ENCODE measurements at regions not wholly inside any gene's neighbourhood (a gene's known extent, or its start where the extent isn't known, plus 50 kb on each side); places are given as distances from the start of the nearest gene placed in this dataset.

DNA sequence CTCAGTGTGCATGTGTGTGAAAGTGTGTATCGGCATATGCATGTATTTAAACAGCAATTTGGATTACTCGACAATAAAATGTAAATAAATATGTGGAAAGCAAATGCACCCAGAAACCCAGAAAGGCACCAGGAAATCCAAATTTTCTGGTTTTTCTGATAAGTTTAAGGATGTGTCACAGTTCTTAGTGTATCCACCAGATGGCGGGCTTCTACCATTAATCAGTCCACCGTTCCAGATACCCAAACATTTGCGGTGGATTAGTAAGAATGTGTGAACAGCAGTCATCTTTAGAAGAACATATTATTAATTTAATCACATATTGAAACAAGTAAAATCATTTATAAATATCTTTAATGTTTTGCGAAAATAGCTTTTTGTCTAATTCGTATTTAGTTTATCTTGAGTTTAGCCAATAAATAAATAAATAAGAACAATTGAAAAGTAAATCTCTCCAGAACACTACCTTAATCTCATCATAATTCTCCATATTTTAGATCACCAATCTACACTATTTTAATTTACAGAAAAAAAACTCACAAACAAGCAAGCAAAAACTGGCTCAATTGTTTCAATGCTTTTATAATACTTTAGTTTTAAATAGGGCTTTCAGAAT, 298.9 kb downstream of the DSEL start:
- Histone ChIP-seq H3K36me3 (no peaks in the 10 kb centered on the region), H3K27ac (no peak overlapping the region), H3K9me3 (peaks cover 8% of the 10 kb centered on the region), H3K4me1 (no peaks in the 10 kb centered on the region), H3K4me2 (no peak overlapping the region), H3K9ac (no peak overlapping the region), H3K4me3 (no peak overlapping the region), H4K20me1 (no peaks in the 10 kb centered on the region), H3K27me3 (no peaks in the 10 kb centered on the region)
- no peak for TF ChIP-seq Cebpa-rat (IDR thresholded peaks at IDR 0.05)

- no peaks in the 10 kb centered on the region for H3K27me3 ChIP-seq
- no peak for TF ChIP-seq Cebpa-rat (IDR thresholded peaks at IDR 0.05)
- H3K9ac ChIP-seq, result no peak overlapping the region
- H3K9me3 ChIP-seq, result peaks cover 8% of the 10 kb centered on the region
- no peaks in the 10 kb centered on the region for H3K36me3 ChIP-seq
- H3K4me2 ChIP-seq, result no peak overlapping the region
- no peak overlapping the region for H3K27ac ChIP-seq
- H4K20me1 ChIP-seq, result no peaks in the 10 kb centered on the region
- no peak overlapping the region for H3K4me3 ChIP-seq
- no peaks in the 10 kb centered on the region for H3K4me1 ChIP-seq
These were observed 299.7 kb downstream of the DSEL start for GRCh38 chr18:67216846-67217245.

DNA sequence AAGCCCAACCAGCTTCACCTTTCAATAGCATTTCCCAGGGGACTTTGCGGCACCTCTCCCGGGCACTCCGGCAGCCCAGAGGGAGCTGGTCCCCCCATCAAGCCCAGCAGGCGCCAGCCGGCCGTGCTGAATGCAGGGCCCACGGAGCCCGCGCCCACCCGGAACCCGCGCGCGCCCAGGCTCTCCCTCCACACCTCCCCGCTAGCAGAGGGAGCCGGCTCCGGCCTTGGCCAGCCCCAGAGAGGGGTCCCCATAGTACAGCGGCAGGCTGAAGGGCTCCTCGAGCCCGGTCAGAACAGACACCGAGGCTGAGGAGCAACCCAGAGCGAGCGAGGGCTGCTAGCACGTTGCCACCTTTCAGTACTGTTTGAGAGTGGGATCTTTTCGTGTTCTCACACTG, 300.8 kb downstream of the DSEL start:
- Histone ChIP-seq H3K27me3 (no peaks in the 10 kb centered on the region), H4K20me1 (no peaks in the 10 kb centered on the region), H3K4me2 (no peak overlapping the region), H3K9ac (no peak overlapping the region), H3K27ac (no peak overlapping the region), H3K4me3 (no peak overlapping the region), H3K4me1 (no peaks in the 10 kb centered on the region), H3K9me3 (peaks cover 8% of the 10 kb centered on the region), H3K36me3 (no peaks in the 10 kb centered on the region)
- TF ChIP-seq Cebpa-rat (IDR thresholded peaks at IDR 0.05), result no peak

- H3K9me3 ChIP-seq, result peaks cover 8% of the 10 kb centered on the region
- no peaks in the 10 kb centered on the region for H3K36me3 ChIP-seq
- no peaks in the 10 kb centered on the region for H3K4me1 ChIP-seq
- no peak overlapping the region for H3K4me2 ChIP-seq
- no peak overlapping the region for H3K4me3 ChIP-seq
- H3K27ac ChIP-seq, result no peak overlapping the region
- no peaks in the 10 kb centered on the region for H4K20me1 ChIP-seq
- H3K9ac ChIP-seq, result no peak overlapping the region
- no peak for TF ChIP-seq Cebpa-rat (IDR thresholded peaks at IDR 0.05)
- H3K27me3 ChIP-seq, result no peaks in the 10 kb centered on the region
These were observed 304.9 kb downstream of the DSEL start for GRCh38 chr18:67211646-67212045.

- Histone ChIP-seq H3K4me2 (no peak overlapping the region), H3K27ac (no peak overlapping the region), H3K36me3 (no peaks in the 10 kb centered on the region), H3K9ac (no peak overlapping the region), H3K27me3 (no peaks in the 10 kb centered on the region), H3K4me3 (no peak overlapping the region), H4K20me1 (no peaks in the 10 kb centered on the region), H3K9me3 (no peaks in the 10 kb centered on the region), H3K4me1 (no peaks in the 10 kb centered on the region)
- TF ChIP-seq Cebpa-rat (IDR thresholded peaks at IDR 0.05), result no peak
These were observed 315.9 kb downstream of the DSEL start for GRCh38 chr18:67200665-67201064.

DNA sequence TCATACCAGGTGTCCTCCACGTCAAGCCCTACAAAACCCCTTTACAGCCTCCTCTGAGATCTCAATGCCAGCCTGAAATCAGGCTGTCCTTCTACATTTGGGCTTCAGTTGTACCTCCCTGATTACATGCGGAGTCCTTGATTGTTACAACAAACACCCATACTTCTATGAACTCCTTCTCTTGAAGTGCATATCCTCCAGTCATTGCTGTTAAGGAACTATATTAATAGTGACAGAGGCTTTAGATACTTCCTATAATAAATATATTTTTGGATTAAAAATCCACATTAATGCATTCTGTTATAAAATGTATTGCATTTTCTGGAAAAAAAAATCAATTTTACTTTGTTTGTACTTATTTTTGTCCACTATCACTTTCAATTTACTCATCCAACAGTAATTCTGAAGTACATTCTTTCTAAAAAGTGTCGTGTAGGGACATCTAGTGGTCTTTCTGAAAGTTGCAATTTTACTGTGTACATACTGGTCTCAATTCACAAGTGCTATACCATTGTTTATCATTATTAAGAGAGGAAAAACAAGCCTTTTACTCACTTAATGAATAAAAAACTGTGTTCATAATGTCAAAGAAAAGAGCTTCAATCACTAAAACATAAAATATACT, 316.4 kb downstream of the DSEL start:
- Histone ChIP-seq H3K36me3 (no peaks in the 10 kb centered on the region), H4K20me1 (no peaks in the 10 kb centered on the region), H3K4me1 (no peaks in the 10 kb centered on the region), H3K4me2 (no peak overlapping the region), H3K27ac (no peak overlapping the region), H3K4me3 (no peak overlapping the region), H3K9me3 (no peaks in the 10 kb centered on the region), H3K27me3 (no peaks in the 10 kb centered on the region), H3K9ac (no peak overlapping the region)
- TF ChIP-seq Cebpa-rat (IDR thresholded peaks at IDR 0.05), result no peak

DNA sequence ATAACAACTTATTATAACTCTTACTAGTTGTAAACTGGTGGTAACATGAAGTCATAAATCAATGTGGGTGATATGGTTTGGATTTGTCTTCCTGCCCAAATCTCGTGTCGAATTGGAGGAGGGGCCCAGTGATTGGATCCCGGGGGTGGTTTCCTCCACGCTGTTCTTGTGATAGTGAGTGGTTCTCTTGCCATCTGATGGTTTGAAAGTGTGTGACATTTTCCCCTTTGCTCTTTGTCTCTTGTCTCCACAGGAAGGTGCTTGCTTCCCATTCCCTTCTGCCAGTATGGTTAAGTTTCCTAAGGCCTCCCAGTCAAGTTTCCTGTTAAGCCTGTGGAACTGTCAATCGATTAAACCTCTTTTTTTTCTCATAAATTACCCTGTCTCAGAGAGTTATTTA, 321.6 kb downstream of the DSEL start:
- Histone ChIP-seq H3K27ac (no peak overlapping the region), H3K9me3 (no peaks in the 10 kb centered on the region), H3K9ac (no peak overlapping the region), H3K36me3 (no peaks in the 10 kb centered on the region), H3K4me3 (no peak overlapping the region), H3K4me1 (no peaks in the 10 kb centered on the region), H3K4me2 (no peak overlapping the region), H3K27me3 (no peaks in the 10 kb centered on the region), H4K20me1 (no peaks in the 10 kb centered on the region)
- TF ChIP-seq Cebpa-rat (IDR thresholded peaks at IDR 0.05), result no peak

GRCh38 chr18:67192535-67192934, 324.0 kb downstream of the DSEL start:
- Histone ChIP-seq H4K20me1 (no peaks in the 10 kb centered on the region), H3K27me3 (no peaks in the 10 kb centered on the region), H3K4me2 (no peak overlapping the region), H3K9me3 (no peaks in the 10 kb centered on the region), H3K4me1 (no peaks in the 10 kb centered on the region), H3K9ac (no peak overlapping the region), H3K36me3 (no peaks in the 10 kb centered on the region), H3K27ac (no peak overlapping the region), H3K4me3 (no peak overlapping the region)
- TF ChIP-seq Cebpa-rat (IDR thresholded peaks at IDR 0.05), result no peak

DNA sequence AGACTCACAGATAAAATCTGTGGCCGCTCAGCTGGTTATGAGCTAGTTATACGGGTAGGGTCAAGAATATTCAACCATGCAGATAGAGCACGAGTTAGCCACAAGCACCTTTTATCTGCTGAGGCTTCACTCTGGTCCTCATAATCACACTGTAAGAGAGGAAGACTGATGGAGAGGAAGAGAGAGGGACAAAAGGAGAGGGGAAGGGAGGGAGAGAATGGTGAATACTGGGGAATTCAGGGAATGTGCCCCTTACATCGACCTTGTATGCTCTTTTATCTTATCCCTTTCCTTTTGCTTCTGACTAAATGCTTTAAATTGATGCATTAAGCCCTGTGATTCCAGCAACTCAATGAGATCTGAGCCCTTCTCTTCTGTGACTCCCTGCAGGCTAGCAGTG, 333.1 kb downstream of the DSEL start:
- Histone ChIP-seq H3K4me2 (no peak overlapping the region), H3K36me3 (no peaks in the 10 kb centered on the region), H3K9me3 (no peaks in the 10 kb centered on the region), H3K4me1 (no peaks in the 10 kb centered on the region), H3K9ac (no peak overlapping the region), H4K20me1 (no peaks in the 10 kb centered on the region), H3K27ac (no peak overlapping the region), H3K4me3 (no peak overlapping the region), H3K27me3 (no peaks in the 10 kb centered on the region)
- TF ChIP-seq Cebpa-rat (IDR thresholded peaks at IDR 0.05), result no peak

DNA sequence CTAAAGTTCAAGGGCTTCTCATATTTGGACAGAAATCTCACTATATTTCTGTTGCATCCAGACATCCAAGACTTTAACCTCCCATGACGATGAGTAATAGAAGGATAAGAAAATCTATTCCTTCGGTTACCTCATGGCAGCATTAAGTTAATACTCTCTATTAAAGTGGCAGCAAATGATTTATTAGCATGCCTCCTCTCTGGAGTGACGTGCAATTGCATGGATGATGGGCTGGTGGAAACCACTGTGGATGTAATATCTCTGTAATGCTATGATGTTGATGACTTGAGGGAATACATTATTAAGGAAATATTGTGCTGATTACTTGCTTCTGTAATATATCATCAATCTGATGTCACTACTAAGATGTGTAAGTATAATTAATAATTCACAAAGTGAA, 336.8 kb downstream of the DSEL start:
- Histone ChIP-seq H3K9ac (no peak overlapping the region), H3K4me2 (no peak overlapping the region), H4K20me1 (no peaks in the 10 kb centered on the region), H3K4me3 (no peak overlapping the region), H3K27me3 (no peaks in the 10 kb centered on the region), H3K27ac (no peak overlapping the region), H3K9me3 (no peaks in the 10 kb centered on the region), H3K36me3 (no peaks in the 10 kb centered on the region), H3K4me1 (no peaks in the 10 kb centered on the region)
- no peak for TF ChIP-seq Cebpa-rat (IDR thresholded peaks at IDR 0.05)

GRCh38 chr18:67159662-67160061, 356.9 kb downstream of the DSEL start:
- Histone ChIP-seq H3K4me3 (no peak overlapping the region), H3K27me3 (no peaks in the 10 kb centered on the region), H3K4me1 (no peaks in the 10 kb centered on the region), H4K20me1 (no peaks in the 10 kb centered on the region), H3K27ac (no peak overlapping the region), H3K4me2 (no peak overlapping the region), H3K36me3 (no peaks in the 10 kb centered on the region), H3K9ac (no peak overlapping the region), H3K9me3 (no peaks in the 10 kb centered on the region)
- TF ChIP-seq Cebpa-rat (IDR thresholded peaks at IDR 0.05), result no peak
